ENCODE measurements at regions not wholly inside any gene's neighbourhood (a gene's known extent, or its start where the extent isn't known, plus 50 kb on each side); places are given as distances from the start of the nearest gene placed in this dataset.

DNA sequence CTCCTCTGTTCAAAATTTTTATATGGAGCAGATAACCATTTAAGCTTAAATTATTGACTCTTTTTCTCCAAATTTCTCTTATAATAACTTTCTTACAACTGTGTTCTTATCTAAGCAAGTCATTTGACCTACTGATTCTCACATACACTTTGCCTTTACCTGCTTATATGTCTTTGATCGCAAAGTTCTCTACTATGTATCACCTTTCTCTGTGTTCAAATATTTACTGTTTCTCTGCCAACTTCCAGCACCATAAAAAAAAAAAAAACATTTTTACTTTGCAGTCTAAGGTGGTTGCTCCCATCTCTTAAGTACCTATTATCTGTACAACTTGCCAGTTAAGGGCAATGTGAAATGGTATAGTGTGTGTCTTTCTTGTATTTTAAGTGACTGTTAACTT is 100.8 kb upstream of the DPH6 start:
- Histone ChIP-seq H3K36me3 (no peaks in the 10 kb centered on the region), H3K4me3 (no peak overlapping the region), H3K9me3 (no peaks in the 10 kb centered on the region; the same call in 1 of the 2 replicates), H3K27me3 (no peaks in the 10 kb centered on the region)
- DNase-seq: no peak

DNA sequence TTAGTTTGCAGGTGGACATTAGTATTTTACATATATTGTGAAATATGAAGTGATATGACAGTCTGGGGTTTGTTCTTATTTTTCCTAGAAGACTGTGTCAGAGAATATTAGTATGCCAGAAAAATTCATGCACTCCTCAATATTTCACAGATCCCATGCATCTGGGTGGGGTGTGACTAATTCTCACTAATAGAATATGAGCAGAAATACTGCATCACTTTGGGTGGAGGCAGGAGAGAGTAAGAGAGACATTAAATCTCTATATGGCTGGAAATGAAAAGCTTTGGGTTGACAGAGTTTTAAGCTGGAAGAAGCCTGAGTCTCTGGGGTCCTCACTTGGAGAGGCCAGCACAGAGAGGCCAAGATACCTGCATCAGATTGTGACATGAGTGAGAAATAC is 101.3 kb upstream of the DPH6 start:
- Histone ChIP-seq H3K27me3 (no peaks in the 10 kb centered on the region), H3K9me3 (no peaks in the 10 kb centered on the region; the same call in 1 of the 2 replicates), H3K4me3 (no peak overlapping the region), H3K36me3 (no peaks in the 10 kb centered on the region)
- no peak for DNase-seq

DNA sequence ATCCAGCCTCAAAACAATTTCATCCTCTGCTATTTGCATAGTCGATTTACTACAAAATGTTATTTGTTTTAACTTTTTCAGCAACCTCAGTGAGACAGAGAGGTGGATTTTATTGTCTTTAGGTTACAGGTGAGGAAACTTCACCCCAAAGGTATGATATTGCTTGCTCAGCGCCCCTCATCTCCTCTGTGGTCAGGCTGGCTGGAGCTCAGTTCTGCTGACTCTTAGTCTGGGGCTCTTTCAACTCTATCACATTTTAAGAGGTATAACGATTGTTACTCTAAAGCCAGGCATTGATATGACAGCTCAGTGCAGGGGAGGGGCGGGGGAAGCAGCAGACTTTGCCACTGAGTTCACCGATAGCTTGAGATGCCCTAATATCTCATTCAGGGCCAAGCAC is 103.0 kb upstream of the DPH6 start:
- no peak for DNase-seq
- Histone ChIP-seq H3K27me3 (no peaks in the 10 kb centered on the region), H3K36me3 (no peaks in the 10 kb centered on the region), H3K4me3 (no peak overlapping the region), H3K9me3 (no peaks in the 10 kb centered on the region)

DNA sequence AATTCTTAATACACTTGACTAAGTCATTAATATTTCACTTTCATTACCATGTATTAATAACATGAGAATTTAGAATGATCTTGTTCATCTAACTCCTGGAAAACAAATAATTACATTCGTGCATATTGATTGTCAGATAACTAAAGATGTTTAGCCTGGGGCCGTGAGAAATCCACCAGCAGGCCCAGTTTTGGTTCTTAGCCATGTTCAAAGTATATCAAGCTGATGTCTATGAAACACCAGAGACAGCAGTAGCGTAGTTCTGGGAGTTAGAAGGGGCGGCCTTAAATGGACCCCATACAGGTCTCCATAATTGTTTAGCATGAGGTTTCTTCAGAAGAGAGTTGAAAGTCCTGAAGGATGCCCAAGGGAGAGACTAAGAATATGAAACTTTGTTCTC is 103.6 kb upstream of the DPH6 start:
- H3K9me3 ChIP-seq: no peaks in the 10 kb centered on the region
- no peak for DNase-seq
- H3K4me3 ChIP-seq: no peak overlapping the region
- no peaks in the 10 kb centered on the region for H3K27me3 ChIP-seq
- H3K36me3 ChIP-seq: no peaks in the 10 kb centered on the region

DNA sequence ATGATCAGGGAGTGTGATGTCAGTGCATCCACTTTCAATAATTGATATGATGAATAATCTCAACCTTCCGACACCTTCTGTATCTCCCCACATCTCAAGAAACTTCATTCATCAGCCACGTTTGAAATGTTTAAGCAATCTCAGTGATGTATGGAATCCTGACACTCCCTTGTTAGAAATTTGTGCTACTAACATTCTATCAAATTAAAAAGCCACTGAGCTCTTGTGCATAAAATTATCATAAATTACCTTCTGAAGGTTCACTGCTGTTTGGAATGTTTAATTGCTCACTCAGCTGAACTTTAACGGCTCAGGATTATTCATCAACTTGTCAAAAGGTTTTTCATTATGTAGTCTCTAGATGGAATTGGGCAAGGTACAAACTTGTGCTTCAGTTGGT is 108.4 kb upstream of the DPH6 start:
- H3K36me3 ChIP-seq: no peaks in the 10 kb centered on the region
- H3K27me3 ChIP-seq: no peaks in the 10 kb centered on the region
- H3K9me3 ChIP-seq: no peaks in the 10 kb centered on the region
- no peak for DNase-seq
- no peak overlapping the region for H3K4me3 ChIP-seq

DNA sequence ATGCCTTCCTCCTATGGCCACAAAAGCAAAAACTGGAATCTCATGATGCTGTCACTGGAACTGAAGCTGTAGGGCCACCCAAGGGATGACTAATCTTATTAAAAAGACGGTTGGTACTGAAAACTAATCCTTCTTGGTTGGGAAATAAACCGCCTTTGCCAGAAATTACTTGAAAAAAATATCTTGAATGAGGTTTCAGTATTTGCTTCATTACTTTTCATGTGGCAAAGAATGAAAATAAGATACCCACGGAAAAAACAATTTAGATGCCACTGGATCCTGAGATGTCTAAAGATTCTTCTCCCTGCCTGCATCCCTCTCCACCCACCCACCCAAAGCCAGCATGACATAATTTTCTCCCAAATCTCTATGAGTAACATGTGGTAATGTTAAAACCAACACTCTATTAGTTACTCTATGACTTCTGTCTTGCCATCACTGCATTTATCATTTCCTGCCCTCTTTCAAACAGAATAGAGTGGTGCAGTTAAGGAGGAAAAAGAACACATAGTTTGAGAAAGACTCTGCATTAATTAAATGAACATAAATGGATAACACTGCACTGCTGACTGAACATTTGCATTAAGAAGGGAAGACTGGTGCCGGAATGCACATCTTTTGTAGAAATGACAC is 111.8 kb upstream of the DPH6 start:
- DNase-seq: peak; percentile 36
- H3K36me3 ChIP-seq: no peaks in the 10 kb centered on the region
- no peaks in the 10 kb centered on the region for H3K9me3 ChIP-seq
- no peaks in the 10 kb centered on the region for H3K27me3 ChIP-seq
- no peak overlapping the region for H3K4me3 ChIP-seq

DNA sequence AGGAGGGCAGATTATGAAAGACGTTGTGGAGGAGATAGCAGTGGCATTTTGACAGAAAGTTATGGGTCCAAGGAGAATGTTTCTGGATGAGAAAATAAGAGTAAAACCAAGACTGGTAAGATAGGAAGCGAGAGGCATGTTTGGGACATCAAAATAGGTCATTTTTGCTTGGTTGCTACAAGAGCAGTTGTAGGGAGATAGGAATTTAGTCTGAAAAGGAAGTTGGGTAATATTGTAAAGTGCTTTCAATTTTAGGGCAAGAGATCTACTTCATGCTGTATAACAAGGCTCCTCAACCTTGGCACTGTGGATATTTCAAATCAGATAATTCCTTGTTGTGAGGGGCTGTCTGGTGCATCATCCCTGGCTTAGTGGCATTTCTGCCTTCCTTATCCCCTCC is 118.0 kb upstream of the DPH6 start:
- Histone ChIP-seq H3K4me3 (no peak overlapping the region), H3K9me3 (no peaks in the 10 kb centered on the region), H3K36me3 (no peaks in the 10 kb centered on the region), H3K27me3 (no peaks in the 10 kb centered on the region)
- DNase-seq: no peak

DNA sequence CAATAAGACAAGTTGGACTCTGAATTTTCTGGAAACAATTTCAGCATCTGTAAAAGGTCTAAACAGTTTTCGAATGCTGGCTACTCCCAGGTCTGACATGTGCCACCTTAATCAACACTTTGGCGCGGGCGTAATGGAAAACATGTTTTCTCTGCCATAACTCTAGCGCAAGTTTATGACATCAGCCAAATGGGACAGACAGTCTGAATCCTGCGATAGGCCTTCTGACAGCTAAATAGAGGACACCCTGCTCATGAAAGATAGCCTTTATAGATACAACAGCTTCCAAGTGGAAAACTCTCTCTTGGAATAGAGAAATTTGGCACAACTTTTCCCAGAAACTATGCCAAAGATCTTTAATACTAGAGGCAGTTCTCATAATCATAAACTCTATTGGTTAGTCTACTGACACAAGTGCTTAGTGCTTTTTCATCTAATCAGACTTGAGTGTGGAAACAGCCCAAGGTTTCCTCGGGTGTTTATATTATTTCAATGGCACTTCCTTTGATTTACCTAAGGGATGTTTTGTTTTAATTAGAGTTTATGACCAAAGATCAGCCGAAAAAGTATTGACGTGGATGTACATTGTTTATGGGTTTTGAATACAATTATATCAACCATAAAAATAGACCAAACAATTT is 120.1 kb upstream of the DPH6 start:
- no peak for DNase-seq
- no peaks in the 10 kb centered on the region for H3K9me3 ChIP-seq
- H3K4me3 ChIP-seq: no peak overlapping the region
- H3K36me3 ChIP-seq: no peaks in the 10 kb centered on the region
- no peaks in the 10 kb centered on the region for H3K27me3 ChIP-seq

DNA sequence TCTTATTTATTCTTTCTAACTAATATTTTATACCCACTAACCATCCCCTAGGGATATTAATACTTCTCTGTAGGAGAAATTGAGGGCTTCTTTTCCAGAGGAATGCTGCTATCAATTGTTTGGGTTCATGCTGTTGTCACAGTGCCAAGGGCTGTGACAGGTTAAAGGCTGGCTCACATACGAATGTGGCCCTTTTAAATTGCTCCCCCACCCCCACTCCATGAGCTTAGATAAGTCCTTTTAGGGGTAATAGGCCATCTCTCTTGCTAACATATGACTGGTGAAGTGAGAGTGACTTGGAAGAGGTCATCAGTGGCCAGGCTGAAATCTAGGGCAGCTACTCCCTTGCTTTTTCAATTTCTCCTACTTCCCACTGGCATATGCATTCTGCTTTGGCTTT is 121.9 kb upstream of the DPH6 start:
- Histone ChIP-seq H3K9me3 (no peaks in the 10 kb centered on the region), H3K4me3 (no peak overlapping the region)
- DNase-seq: no peak

DNA sequence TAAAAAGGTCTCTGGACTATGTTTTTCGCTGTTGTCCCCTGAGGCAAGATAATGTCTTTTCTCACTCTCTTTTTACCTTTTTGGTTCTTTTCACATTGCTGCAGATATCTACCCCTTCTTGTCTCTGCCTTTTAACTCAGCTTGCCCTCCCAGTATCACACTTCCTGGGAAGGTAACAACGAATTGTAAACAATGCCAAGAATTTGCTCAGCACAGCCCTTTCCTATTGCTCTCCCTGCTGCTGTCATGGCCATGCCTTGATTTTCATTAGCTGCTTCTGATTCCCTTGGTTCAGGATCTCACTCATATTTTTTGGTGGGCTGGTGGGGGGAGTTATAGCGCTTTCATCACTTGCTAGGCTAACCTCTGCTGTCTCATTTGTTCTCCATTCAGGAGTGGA is 123.1 kb upstream of the DPH6 start:
- no peak overlapping the region for H3K4me3 ChIP-seq
- DNase-seq: no peak

More for the DNA sequence above, 121.9 kb upstream of the DPH6 start:
- Histone ChIP-seq H3K36me3 (no peaks in the 10 kb centered on the region), H3K27me3 (no peaks in the 10 kb centered on the region)

DNA sequence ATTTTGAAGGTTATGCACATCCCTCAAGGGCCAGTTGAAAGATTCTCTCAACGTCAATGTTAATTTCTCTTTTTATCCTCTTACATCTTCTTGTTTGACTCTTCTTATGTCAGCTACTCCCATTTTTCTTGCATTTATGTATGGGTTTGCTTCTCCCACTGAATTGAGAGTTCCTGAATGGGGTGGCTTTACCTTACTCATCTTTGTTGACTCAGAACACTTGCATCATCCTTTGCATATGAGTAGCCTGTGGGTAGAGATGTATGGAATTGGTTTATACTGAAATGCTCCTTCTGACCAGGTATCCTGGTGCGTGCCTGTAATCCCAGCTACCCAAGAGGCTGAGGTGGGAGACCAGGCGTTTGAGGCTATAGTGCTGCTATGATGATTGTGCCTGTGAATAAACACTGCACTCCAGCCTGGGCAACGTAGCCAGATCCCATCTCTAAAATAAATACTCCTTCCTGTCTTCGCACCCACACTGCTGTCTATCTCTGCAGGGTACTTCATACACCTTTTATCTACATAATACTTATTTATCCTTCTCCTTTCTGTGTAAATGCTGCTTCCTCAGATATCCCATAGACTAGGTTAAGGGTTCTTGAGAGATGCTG is 123.6 kb upstream of the DPH6 start:
- H3K27me3 ChIP-seq: no peaks in the 10 kb centered on the region
- no peak for DNase-seq

More for the DNA sequence above, 123.1 kb upstream of the DPH6 start:
- no peaks in the 10 kb centered on the region for H3K27me3 ChIP-seq
- no peaks in the 10 kb centered on the region for H3K36me3 ChIP-seq
- H3K9me3 ChIP-seq: no peaks in the 10 kb centered on the region

DNA sequence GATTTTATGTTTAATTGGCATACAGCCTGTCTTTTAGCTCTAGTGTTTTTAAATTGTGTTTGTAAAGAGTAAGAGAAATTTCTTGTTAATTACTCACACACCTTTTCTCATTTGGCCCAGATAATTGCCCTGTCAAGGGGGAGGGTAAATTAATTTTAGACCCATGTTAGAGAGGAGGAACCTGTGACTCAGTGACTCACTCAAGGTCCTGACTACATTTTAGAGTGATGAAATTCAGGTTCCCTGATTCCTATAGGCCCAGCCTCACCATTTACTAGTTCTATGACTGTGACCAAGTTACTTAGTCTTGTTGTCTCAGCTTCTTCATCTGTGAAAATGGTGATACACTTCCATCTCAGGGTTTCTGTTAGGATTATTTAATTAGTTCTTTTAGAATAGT is 125.2 kb upstream of the DPH6 start:
- no peaks in the 10 kb centered on the region for H3K27me3 ChIP-seq
- no peaks in the 10 kb centered on the region for H3K9me3 ChIP-seq
- H3K4me3 ChIP-seq: no peak overlapping the region
- no peaks in the 10 kb centered on the region for H3K36me3 ChIP-seq
- DNase-seq: no peak

More for the DNA sequence above, 123.6 kb upstream of the DPH6 start:
- Histone ChIP-seq H3K36me3 (no peaks in the 10 kb centered on the region), H3K4me3 (no peak overlapping the region), H3K9me3 (no peaks in the 10 kb centered on the region)

DNA sequence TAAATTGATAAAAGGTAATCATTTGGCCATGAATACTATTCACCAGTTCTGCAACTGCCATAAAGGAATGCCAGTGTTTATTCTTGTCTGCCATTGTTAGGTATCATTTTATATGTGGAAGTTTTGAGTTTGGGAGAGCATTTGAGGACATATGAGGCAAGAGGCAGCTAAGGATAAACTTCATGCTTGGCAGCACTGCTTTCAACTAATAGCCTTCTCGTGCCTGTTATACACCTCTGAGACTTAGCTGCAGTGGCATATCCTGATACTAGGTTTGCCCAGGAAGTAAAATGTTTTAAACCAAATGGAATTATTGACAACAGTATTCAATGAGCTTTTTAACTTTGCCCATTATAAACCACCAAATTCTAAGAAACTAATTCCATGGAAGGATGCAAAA is 126.0 kb upstream of the DPH6 start:
- Histone ChIP-seq H3K4me3 (no peak overlapping the region), H3K9me3 (no peaks in the 10 kb centered on the region), H3K36me3 (no peaks in the 10 kb centered on the region), H3K27me3 (no peaks in the 10 kb centered on the region)
- no peak for DNase-seq

DNA sequence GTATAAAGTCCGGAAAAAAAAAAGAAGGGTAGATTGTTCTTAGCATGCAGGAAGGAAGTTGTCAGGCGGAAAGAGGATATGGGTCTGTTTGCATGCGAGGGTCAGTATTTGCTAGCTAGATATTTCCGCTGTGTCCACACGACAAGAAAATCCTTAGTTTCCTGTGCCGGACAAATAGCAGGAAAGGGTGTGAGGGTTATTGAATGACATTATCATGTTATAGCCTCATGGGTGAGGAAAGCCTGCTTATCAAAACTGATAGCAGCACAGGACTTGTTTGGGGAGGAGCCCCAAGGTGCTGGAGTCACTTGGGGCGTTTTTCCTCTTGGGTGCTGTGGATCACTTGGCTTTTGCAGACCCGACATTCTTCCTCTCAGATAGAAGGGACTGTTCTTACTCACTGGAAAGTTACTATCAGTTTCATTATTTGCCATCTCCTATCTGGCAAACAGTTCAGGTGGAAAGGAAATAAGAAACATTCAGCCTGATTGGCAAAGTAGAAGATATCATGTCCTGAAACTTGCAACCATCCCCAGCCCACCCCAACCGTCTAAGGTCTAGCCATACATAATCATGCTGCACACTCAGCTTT is 127.2 kb upstream of the DPH6 start:
- no peaks in the 10 kb centered on the region for H3K27me3 ChIP-seq
- no peak overlapping the region for H3K4me3 ChIP-seq
- H3K36me3 ChIP-seq: no peaks in the 10 kb centered on the region
- DNase-seq: no peak
- no peaks in the 10 kb centered on the region for H3K9me3 ChIP-seq

DNA sequence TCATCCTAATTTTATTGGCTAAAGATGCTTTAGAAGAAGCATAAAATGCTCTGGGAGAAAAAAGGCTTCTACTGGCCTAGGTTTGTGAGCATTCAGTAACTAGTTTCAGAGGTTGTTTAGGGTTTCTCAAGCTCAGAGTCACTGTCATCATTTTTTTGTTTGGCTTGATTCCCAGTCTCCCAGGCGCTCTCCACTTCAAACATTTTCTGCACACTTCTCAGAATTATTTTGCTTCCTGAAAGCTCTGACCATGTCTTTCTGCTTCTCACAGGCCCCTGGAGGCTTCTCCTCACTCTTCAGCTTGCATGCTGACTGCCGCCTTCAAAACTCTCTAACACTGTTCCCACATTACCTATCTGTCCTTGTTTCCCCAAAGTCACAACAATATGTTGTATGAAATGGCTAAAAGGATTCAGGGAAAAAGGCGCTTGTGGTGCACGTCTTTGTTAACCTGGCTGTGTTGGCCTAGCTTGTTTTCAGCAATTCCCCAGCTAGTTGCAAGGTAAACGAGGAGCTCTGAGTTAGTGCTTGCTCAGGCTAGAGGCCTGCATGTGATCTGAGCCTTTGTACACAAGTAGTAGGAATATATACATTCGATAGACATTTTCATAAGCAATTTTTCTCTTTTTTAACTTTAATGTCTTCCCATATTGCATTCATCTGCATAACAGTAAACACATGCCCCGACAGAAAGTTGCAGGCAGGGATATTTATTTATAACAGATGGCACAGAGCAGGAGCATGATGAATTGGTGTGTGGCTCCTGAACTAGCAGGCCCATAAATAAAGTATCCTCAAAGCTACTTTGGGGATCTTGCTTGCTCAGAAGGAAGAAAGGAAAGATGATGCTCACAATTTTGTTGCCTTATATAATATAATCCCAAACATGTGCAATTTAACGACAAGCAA is 129.2 kb upstream of the DPH6 start:
- DNase-seq: no peak
- Histone ChIP-seq H3K36me3 (no peaks in the 10 kb centered on the region), H3K4me3 (no peak overlapping the region), H3K27me3 (no peaks in the 10 kb centered on the region), H3K9me3 (no peaks in the 10 kb centered on the region)

DNA sequence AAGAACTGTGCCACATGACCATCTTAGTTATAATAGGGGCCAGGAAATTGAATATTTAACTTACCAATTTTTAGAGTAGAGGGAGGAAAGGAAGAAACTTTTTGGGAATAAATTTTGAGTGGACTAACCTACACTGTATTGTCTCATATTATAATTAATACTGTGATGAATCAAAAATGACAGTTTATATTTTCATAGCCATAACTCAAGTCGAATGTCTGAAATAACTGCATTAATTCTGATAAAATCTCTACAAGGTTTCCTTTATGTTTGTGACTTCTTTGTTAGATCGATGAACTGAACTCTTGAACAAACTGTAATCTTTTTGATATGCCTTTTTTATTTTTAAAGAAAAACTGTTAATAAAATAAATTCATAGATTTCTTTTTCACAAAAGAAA is 132.8 kb upstream of the DPH6 start:
- Histone ChIP-seq H3K27me3 (no peaks in the 10 kb centered on the region), H3K36me3 (no peaks in the 10 kb centered on the region), H3K9me3 (no peaks in the 10 kb centered on the region), H3K4me3 (no peak overlapping the region)
- no peak for DNase-seq

DNA sequence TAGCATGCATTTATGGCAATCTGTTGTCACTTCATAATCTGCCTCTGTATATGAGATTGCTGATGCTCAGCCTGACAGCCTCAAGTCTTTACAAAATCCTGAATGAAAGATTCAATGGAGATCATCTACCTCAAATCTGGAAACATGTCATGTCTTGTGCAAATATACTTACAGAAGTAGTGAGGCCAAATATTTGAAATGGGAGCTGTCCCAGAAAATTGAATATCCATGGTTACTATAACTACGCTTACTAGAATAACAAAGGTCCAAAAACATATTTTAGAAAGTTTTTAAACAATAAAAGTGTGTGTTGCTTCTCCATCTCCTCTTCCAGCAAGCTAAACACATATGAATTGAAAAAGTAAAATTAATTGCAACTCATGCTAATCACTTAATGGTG is 133.2 kb upstream of the DPH6 start:
- Histone ChIP-seq H3K36me3 (no peaks in the 10 kb centered on the region), H3K4me3 (no peak overlapping the region), H3K27me3 (no peaks in the 10 kb centered on the region), H3K9me3 (no peaks in the 10 kb centered on the region)
- DNase-seq: no peak
